Hepatocyte (in vitro differentiated cells): ENCODE measurements at regions not wholly inside any gene's neighbourhood (a gene's known extent, or its start where the extent isn't known, plus 50 kb on each side); places are given as distances from the start of the nearest gene placed in this dataset.

Source experiments
- CTCF ChIP-seq: fragments of 200-600 bp; sonication (generic); IDR thresholded peaks from 2 replicates; pipeline ENCODE4 v1.5.1; 2016; ENCODE audit warnings: antibody characterized with exemption, mild to moderate bottlenecking; ENCODE audit not compliant: poor library complexity
- EZH2 ChIP-seq: fragments of 200-600 bp; sonication (generic); IDR thresholded peaks from 2 replicates; pipeline ENCODE4 v1.6.1; 2016; ENCODE audit warnings: antibody characterized with exemption, mild to moderate bottlenecking, borderline replicate concordance

- TF ChIP-seq CTCF = no peak
- TF ChIP-seq EZH2 = no peak
These were observed 358.9 kb upstream of the ETAA1 start for GRCh38 chr2:67038195-67038594.
